CD4-positive, alpha-beta T cell (primary cell): ENCODE measurements at regions not wholly inside any gene's neighbourhood (a gene's known extent, or its start where the extent isn't known, plus 50 kb on each side); places are given as distances from the start of the nearest gene placed in this dataset.
"Not testable (repeated sequence)": the region's sequence is repeated elsewhere in the genome, so short reads cannot be mapped to it uniquely, and the experiment has no call there.

Experiments
- ATAC-seq: fragments of 200-7000 bp; cut with Tn5 transposase; one replicate; pipeline ENCODE4 v1.10.0; 2022; ENCODE audit warnings: mild to moderate bottlenecking; ENCODE audit not compliant: poor library complexity
- CTCF ChIA-PET: fragments of 350-600 bp; sonication (Branson Sonifier 250); formaldehyde crosslinking; loops from one replicate; lab custom pipeline; 2021; ENCODE audit warnings: antibody characterized with exemption, inconsistent platforms; lab: Charles Lee
- POLR2A ChIA-PET: fragments of 350-600 bp; sonication (Branson Sonifier 250); formaldehyde crosslinking; loops from one replicate; lab custom pipeline; 2021; ENCODE audit warnings: antibody characterized with exemption, inconsistent platforms; lab: Charles Lee
- DNase-seq, 14 experiments: peaks; one replicate each; pipeline ENCODE4 v3.0.0-alpha.2; 2013 to 2020; ENCODE audit warnings: mixed read lengths in 2 of 14
- H3K27ac ChIP-seq, 2 donors: one replicate each; pipeline versions ENCODE4 v1.5.1 to v1.7.0; 2013; ENCODE audit warnings: low read length in 2 of 2, low read depth in 1 of 2, mild to moderate bottlenecking in 1 of 2
- H3K27me3 ChIP-seq, 2 experiments: 1 replicate in 1 of 2; 2 replicates in 1 of 2; pipeline versions ENCODE4 v1.6.1 to v1.7.0; 2013; ENCODE audit warnings: low read length in 2 of 2, control low read depth in 1 of 2, mild to moderate bottlenecking in 1 of 2, moderate library complexity in 1 of 2; ENCODE audit not compliant: insufficient read depth in 2 of 2, control insufficient read depth in 1 of 2
- H3K36me3 ChIP-seq: one replicate; pipeline ENCODE4 v1.6.1; 2013; ENCODE audit warnings: low read length, control low read depth; ENCODE audit not compliant: insufficient read depth
- H3K4me1 ChIP-seq: one replicate; pipeline ENCODE4 v1.6.1; 2013; ENCODE audit warnings: low read length, control low read depth; ENCODE audit not compliant: insufficient read depth
- H3K4me3 ChIP-seq: one replicate; pipeline ENCODE4 v1.5.1; 2013; ENCODE audit warnings: mild to moderate bottlenecking, low read length, moderate library complexity
- H3K9me3 ChIP-seq, 2 experiments: 1 replicate in 1 of 2; 2 replicates in 1 of 2; pipeline versions ENCODE4 v1.6.1 to v1.7.0; 2013; ENCODE audit warnings: low read length in 2 of 2, mild to moderate bottlenecking in 2 of 2, control low read depth in 1 of 2, moderate library complexity in 1 of 2; ENCODE audit not compliant: control insufficient read depth in 1 of 2, insufficient read depth in 1 of 2
- H3K27ac Mint-ChIP-seq: one replicate; pipeline ENCODE4 v1.8.0; 2020; ENCODE audit warnings: mixed read lengths
- H3K27me3 Mint-ChIP-seq: one replicate; pipeline ENCODE4 v1.8.0; 2021; ENCODE audit warnings: mixed read lengths
- H3K36me3 Mint-ChIP-seq: one replicate; pipeline ENCODE4 v1.8.0; 2021; ENCODE audit warnings: low read depth, mixed read lengths
- H3K4me1 Mint-ChIP-seq: one replicate; pipeline ENCODE4 v1.8.0; 2021; ENCODE audit warnings: low read depth, mixed read lengths
- H3K4me3 Mint-ChIP-seq: one replicate; pipeline ENCODE4 v1.8.0; 2020; ENCODE audit warnings: mild to moderate bottlenecking, mixed read lengths
- H3K9me3 Mint-ChIP-seq: one replicate; pipeline ENCODE4 v1.8.0; 2020; ENCODE audit warnings: mixed read lengths
- intact Hi-C, 2 experiments: fragments of 100-400 bp; cut with DNase I in 1 of 2; cut with micrococcal nuclease in 1 of 2; formaldehyde crosslinking; loops; one replicate each; pipeline versions ENCODE4 v1.15.1 to v1.9.0; 2023 to 2025; cut with DNase I, micrococcal nuclease
- TF ChIP-seq, protein P1 (sequence below): fragments of 200-600 bp; IDR thresholded peaks from one replicate; pipeline ENCODE4 v1.8.0; 2022; ENCODE audit warnings: antibody characterized with exemption, mild to moderate bottlenecking

- H3K9me3 ChIP-seq: no peaks in the 10 kb centered on the region
- ChIA-PET CTCF (no interaction called here), POLR2A (no interaction called here)
- intact Hi-C loops: no loop called here
- H3K27ac Mint-ChIP-seq: no peak overlapping the region
- H3K4me1 ChIP-seq: no peaks in the 10 kb centered on the region
- TF ChIP-seq, protein P1, sequence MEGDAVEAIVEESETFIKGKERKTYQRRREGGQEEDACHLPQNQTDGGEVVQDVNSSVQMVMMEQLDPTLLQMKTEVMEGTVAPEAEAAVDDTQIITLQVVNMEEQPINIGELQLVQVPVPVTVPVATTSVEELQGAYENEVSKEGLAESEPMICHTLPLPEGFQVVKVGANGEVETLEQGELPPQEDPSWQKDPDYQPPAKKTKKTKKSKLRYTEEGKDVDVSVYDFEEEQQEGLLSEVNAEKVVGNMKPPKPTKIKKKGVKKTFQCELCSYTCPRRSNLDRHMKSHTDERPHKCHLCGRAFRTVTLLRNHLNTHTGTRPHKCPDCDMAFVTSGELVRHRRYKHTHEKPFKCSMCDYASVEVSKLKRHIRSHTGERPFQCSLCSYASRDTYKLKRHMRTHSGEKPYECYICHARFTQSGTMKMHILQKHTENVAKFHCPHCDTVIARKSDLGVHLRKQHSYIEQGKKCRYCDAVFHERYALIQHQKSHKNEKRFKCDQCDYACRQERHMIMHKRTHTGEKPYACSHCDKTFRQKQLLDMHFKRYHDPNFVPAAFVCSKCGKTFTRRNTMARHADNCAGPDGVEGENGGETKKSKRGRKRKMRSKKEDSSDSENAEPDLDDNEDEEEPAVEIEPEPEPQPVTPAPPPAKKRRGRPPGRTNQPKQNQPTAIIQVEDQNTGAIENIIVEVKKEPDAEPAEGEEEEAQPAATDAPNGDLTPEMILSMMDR: no peak
- H3K27ac ChIP-seq: no peak overlapping the region
- no peak for DNase-seq
- H3K4me1 Mint-ChIP-seq: no peaks in the 10 kb centered on the region
- H3K36me3 ChIP-seq: no peaks in the 10 kb centered on the region
- no peaks in the 10 kb centered on the region for H3K27me3 Mint-ChIP-seq
- no peak for ATAC-seq
- no peak overlapping the region for H3K4me3 Mint-ChIP-seq
- no peak overlapping the region for H3K4me3 ChIP-seq
- H3K36me3 Mint-ChIP-seq: no peaks in the 10 kb centered on the region
- no peaks in the 10 kb centered on the region for H3K27me3 ChIP-seq
- H3K9me3 Mint-ChIP-seq: no peaks in the 10 kb centered on the region
Observed at GRCh38 chr6:14775528-14775927, 470.3 kb upstream of the JARID2 start.

GRCh38 chr6:14776307-14776706, 469.6 kb upstream of the JARID2 start:
- no peak for DNase-seq
- Histone ChIP-seq H3K4me3 (no peak overlapping the region), H3K36me3 (no peaks in the 10 kb centered on the region), H3K4me1 (no peaks in the 10 kb centered on the region), H3K9me3 (no peaks in the 10 kb centered on the region), H3K27ac (no peak overlapping the region), H3K27me3 (no peaks in the 10 kb centered on the region)
- ChIA-PET CTCF (no interaction called here), POLR2A (no interaction called here)
- ATAC-seq: no peak
- Mint-ChIP-seq H3K4me1 (no peaks in the 10 kb centered on the region), H3K9me3 (no peaks in the 10 kb centered on the region), H3K27me3 (no peaks in the 10 kb centered on the region), H3K4me3 (no peak overlapping the region), H3K36me3 (no peaks in the 10 kb centered on the region), H3K27ac (no peak overlapping the region)
- intact Hi-C loops: no loop called here
- TF ChIP-seq, protein P1: no peak

DNA sequence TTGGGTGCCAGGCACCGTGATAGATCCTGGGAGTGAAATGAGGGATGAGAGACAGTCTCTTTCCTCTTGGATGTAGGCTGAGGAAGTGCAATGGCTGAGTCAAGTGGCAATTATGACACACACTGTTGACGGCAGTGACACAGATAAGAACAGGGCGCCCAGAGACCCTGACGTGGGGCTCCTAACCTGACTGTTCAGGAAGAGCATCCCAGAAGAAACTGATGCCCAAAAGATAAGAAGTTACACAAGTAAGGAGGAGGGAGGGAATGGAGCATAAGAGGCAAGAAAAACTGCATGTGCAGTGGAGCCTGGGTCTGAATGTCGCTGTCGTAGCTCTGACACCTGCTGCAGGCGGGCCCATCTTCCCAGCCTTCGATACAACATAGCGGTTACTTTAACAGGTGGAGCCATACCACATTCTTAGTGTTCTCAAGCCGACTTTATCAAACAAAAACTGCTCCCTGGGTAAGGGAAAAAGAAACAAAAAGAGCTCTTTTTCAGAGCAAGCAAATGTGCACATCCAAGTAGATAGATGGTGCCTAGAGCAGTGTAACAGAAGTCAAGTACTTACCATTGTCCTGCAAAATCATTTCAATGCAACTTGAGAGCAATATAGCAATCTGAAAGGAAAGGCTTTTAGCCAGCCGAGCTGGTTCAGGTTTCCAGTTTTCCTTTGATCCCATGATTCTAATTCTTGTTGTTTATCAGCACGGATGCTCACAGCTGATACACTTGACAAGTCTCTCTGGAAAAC, 463.9 kb upstream of the JARID2 start:
- H3K27me3 Mint-ChIP-seq: no peaks in the 10 kb centered on the region
- no peak for ATAC-seq

DNA sequence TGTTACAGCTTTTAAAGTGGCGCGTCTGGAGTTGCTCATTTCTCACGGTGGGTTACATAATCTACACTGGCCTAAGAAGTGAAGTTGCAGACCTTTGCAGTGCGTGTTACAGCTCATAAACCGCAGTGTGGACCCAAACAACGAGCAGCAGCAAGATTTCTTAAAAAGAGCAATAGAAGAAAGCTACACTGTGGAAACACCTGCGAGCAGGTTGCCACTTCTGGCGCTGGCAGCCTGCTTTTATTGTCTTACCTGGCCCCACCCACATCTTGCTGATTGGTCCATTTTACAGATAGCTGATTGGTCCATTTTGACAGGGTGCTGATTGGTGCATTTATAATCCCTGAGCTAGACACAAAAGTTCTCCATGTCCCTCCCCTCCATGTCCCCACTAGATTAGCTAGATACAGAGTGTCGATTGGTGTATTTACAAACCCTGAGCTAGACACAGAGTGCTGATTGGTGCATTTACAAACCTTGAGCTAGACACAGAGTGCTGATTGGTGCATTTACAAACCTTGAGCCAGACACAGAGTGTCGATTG, 462.9 kb upstream of the JARID2 start:
- H3K4me3 Mint-ChIP-seq, H3K9me3 Mint-ChIP-seq, H3K27me3 ChIP-seq, H3K36me3 ChIP-seq, H3K36me3 Mint-ChIP-seq, H3K9me3 ChIP-seq, H3K27me3 Mint-ChIP-seq, H3K27ac ChIP-seq, CTCF ChIA-PET, DNase-seq, POLR2A ChIA-PET, H3K4me1 ChIP-seq, H3K27ac Mint-ChIP-seq, ATAC-seq, intact Hi-C loops, H3K4me3 ChIP-seq: not testable (repeated sequence)
- peaks cover 24% of the 10 kb centered on the region for H3K4me1 Mint-ChIP-seq

More for the DNA sequence above, 463.9 kb upstream of the JARID2 start:
- Mint-ChIP-seq H3K27ac (no peak overlapping the region), H3K36me3 (no peaks in the 10 kb centered on the region), H3K4me1 (peaks cover 24% of the 10 kb centered on the region), H3K4me3 (no peak overlapping the region), H3K9me3 (no peaks in the 10 kb centered on the region)
- ChIA-PET CTCF (no interaction called here), POLR2A (no interaction called here)
- Histone ChIP-seq H3K9me3 (peaks cover 0 to 9% of the 10 kb centered on the region in 2 experiments), H3K36me3 (no peaks in the 10 kb centered on the region), H3K4me3 (no peak overlapping the region), H3K4me1 (peaks cover 9% of the 10 kb centered on the region), H3K27me3 (no peaks in the 10 kb centered on the region), H3K27ac (no peak overlapping the region)
- no peak for DNase-seq
- TF ChIP-seq, protein P1: no peak
- intact Hi-C loops: no loop called here
